HCEC 1CT (cell line): ENCODE measurements at regions not wholly inside any gene's neighbourhood (a gene's known extent, or its start where the extent isn't known, plus 50 kb on each side); places are given as distances from the start of the nearest gene placed in this dataset.
"Not testable (repeated sequence)": the region's sequence is repeated elsewhere in the genome, so short reads cannot be mapped to it uniquely, and the experiment has no call there.

ENCODE experiments used
- DNase-seq: peaks from one replicate; pipeline ENCODE4 v3.0.0-alpha.2; 2017

DNA sequence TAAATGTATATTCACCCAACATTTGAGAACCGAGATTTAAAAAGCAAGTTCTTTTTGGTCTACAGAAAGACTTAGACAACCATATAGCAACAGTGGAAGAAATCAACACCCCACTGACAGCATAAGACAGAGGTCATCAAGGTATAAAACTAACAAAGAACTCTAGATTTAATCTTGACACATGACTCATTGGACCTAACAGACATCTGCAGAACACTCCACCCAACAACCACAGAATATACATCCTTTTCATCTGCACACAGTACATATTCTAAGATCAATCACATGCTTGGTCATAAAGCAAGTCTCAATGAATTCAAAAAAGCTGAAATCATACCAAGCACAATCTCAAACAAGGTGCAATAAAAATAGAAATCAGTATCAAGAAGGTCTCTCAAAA is 65.8 kb downstream of the SPIN4 start:
- no peak for DNase-seq

DNA sequence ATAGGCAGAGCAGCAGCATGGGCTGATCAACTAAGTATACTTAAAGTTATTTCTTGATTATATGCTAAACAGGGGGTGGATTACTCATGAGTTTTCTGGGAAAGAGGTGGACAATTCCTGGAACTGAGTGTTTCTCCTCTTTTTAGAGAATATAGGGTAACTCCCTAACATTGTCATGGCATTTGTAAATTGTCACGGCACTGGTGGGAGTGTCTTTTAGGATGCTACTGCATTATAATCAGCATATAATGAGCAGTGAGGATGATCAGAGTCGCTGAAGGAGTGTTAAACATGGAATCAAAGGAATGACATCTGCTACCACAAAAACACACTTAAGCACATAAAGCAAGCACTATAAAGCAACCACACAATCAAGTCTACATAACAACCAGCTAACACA is 66.5 kb downstream of the SPIN4 start:
- no peak for DNase-seq

DNA sequence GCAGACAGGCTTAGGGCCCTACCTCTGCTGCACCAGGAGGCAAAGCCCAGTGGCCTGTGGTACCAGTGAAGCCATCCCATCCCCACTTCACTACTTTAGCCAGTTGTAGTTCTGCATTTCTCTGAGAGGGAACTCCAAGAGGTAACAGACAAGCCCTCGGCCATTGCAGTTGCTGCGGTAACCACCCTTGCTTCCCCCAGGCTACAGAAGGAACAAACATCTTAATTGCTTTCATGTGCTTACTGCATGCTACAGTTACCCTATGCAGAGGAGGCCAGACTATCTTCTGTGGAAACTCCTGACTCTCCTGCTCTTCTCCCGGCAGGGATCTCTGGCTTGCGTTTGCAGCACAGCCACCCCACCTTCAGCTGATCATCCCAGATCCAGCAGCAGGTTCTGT is 67.8 kb downstream of the SPIN4 start:
- DNase-seq, result no peak

DNA sequence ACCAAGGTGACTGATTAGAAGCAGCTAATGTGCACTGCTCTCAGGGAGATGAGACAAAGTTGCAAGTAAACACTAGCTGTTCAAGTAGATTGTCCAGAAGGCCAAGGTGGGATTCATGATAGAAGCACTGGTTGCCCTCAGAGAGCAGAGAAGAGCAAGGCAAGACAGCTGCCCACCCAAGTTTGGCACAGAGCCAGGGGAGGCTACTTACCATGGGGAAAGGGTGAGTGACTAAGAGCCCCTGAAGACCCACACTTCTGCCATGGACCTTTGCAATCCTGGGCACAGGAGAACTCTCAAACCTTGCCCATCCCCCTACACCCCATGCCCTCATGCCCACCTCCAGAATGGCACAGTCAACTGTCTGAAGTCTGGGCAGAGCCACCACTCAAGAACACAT is 68.3 kb downstream of the SPIN4 start:
- no peak for DNase-seq

DNA sequence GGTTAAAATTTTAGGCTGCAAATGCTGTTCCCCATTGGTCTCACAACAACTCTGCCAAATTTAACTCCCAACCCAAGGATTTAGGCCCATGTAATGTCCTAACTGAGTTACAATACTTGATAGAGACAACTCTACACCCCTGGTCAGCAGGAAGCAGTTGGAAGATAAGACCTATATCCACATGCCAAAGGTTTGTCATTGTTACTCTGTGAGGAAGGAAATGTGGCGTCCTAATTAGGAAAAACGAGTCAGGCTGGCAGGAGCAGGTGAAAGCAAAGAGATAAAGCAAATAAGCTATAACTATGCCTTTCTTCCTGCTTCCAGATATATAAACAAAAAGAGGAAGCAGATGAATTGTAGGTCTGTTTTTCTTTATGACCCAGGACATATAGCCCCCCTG is 69.1 kb downstream of the SPIN4 start:
- no peak for DNase-seq

DNA sequence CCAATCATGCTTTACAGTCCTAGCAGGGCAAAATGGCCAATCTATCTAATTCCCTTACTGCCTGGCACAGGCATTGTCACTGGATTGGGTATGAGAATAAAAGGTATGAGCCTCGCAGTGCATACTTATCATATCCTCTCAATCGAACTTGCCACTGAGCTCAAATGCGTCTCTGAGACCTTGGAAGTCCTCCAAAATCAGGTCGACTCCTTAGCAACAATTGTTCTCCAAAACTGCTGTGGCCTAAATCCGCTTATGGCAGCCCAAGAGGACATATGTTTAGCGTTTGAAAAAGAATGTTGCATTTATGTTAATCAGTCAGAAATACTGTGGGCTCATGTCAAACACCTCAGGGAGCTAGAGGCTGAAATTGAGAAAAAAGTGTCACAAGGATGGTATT is 69.7 kb downstream of the SPIN4 start:
- DNase-seq, result no peak

DNA sequence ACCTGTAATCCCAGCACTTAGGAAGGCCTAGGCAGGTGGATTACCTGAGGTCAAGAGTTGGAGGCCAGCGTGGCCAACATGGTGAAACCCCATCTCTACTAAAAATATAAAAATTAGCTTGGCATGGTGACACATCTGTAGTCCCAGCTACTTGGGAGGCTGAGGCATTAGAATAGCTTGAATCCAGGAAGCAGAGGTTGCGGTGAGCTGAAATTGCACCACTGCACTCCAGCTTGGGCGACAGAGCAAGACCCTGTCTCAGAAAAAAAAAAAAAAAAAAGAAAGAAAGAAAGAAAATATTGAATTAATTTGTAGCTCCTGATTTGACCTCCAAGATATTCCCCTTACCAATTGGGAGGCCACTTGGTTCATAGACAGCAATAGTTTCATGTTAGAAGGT is 73.7 kb downstream of the SPIN4 start:
- DNase-seq, result not testable (repeated sequence)

DNA sequence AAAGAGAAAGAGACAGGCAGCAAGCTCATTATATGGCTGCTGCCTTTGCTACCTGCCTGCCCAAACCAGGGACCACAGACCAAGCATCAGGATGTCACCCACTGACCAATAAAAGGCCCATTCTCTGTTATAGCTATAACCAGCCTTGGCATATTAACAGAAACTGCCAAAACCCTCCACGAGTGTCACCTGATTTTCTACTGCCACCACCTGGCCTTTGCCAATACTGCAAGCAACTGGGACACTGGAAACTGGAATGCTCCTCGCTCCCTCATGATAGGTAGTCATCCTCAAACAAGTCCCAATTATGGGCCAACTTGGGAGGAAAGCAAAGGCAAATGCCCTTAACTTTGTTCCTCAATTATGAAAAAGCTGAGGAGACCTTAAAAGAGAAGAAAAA is 76.0 kb downstream of the SPIN4 start:
- no peak for DNase-seq

DNA sequence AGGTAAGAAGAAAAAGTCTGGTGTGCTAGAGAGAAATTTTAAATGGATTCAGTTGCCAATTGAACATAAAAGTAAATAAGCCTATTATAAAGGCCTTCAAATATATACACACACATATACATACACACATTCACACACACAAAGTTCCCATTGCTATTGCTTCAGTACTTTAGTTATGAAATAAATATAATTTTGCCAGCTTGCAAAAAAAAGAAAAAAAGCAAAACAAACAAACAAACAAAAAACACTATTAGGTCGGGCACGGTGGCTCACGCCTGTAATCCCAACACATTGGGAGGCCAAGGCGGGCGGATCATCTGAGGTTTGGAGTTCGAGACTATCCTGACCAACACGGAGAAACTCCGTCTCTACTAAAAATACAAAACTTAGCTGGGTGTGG is 80.3 kb downstream of the SPIN4 start:
- no peak for DNase-seq

DNA sequence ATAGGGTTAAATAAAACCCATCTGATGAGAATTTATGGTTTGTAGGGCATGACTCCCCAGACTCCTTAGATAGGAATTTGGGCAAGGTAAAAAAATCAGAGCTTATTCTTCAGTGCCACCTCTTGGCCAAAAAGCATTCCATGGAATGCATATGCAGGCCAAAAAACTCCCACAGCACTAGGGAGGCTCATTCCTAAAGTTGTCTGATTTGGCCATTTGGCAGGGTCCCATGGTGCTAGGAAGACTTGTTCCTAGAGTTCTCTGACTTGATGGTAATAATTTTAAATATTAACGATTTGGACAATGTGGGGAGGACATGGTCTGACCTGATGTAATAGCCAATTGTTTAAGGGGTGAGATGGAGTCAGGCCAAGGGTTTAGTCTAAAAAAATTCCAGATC is 93.0 kb downstream of the SPIN4 start:
- no peak for DNase-seq

DNA sequence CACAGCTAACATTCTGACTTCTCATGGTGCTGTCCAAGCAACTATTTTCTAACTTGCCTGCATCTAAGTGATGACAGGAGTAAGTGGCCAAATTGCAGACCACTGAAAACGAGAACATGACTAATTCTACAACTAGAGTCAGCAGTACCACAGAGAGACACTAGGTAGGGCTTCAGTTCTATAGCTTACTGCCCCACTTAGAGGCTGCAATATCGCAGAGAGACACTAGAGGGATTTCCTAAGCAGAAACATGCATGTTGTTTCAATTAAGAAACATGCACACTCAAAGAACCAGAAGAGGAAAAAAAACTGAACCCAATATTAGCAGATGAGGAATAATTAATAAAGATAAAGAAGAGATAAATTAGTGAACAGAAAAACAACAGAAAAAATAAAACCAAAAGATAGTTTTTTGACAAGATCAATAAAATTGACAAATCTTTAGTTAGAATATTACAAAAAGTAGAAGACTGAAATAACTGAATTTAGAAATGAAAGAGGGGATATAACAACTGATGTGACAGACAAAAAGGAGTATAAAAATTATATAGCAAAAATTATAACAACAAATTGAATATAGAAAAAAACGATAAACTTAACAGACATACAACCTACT is 100.8 kb downstream of the SPIN4 start:
- DNase-seq, result peak; percentile 59

DNA sequence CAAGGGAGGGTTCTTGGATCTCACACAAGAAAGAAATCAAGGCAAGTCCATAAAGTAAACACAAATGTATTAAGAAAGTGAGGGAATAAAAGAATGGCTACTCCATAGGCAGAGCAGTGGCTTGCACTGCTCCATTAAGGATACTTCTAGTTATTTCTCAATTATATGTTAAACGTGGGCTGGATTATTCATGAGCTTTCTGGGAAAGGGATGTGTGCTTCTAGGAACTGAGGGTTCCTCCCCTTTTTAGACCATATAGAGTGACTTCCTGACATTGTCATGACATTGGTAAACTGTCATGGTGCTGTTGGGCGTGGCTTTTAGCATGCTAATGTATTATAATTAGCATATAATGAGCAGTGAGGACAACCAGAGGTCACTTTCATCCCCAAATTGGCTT is 108.4 kb downstream of the SPIN4 start:
- DNase-seq, result not testable (repeated sequence)

DNA sequence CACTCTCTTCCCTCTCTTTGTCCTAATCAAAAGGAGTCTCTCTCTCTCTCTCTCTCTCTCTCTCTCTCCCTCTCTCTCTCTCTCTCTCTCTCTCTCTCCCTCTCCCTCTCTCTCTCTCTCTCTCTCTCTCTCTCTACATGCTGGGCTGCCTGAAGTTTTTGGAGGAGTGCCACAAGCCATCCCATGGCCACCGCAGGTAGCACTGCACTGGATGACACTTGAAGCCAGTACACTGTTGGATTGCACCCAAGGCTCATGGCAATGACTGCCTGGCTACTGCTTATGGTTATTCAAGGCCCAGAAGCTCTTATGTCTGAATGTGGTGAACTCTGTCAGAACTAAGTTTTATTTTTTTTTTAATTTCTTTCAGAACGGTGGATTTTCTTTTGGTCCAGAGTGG is 115.2 kb downstream of the SPIN4 start:
- not testable (repeated sequence) for DNase-seq

DNA sequence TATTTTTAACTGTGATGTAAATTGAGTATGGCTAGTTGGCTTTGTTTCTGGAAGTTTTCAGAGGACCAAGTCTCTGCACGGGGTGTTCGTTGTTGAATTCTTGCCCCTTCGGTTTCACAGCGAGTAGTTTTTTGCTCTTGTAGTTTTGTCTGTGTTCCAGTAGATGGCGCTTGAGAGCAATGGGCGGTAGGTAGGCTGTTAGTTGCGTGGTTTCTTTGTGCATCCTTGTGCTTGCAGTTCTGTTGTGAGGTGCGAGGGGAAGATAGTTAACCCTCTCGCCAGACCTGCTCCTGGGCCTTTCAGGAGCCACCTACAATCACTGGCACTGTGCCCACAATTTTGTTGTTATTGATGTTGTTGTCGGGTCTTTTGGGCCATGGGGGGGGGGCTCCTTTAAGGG is 118.1 kb downstream of the SPIN4 start:
- DNase-seq, result not testable (repeated sequence)

DNA sequence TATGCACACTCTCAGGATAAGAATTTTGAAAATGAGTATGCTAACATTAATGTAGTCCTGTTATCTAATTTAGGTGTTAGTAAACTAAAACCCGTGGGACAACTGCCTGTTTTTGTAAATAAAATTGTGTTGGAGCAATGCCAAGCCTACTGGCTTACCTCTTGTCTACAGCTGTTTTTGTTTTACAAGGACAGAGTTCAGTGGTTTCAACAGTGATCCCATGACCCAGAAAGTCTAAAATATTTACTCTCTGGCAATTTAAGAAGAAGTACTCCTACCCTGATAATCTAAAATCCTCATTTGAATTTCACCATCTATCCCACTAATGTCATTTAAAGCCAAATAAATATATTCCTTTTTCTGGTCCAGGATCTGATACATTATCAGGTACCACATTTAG is 132.9 kb downstream of the SPIN4 start:
- DNase-seq, result not testable (repeated sequence)

DNA sequence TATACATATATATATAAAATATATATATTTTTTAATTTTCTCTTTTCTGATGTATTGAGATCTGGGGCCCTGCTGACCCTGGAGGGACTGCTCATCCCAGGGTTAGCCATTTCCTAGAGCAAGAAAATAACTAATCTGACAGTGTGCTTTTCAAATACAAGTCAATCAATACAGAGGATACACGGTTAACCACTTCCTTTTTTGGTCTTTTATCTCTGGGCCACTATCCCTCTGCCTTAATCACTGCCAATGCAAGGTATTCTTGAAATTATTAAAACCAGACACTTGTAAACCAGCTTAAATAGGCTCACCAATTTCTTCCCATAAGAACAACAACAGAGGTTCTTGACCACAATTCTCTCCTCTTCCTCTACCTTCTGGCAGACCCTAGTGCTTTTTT is 133.6 kb downstream of the SPIN4 start:
- not testable (repeated sequence) for DNase-seq

DNA sequence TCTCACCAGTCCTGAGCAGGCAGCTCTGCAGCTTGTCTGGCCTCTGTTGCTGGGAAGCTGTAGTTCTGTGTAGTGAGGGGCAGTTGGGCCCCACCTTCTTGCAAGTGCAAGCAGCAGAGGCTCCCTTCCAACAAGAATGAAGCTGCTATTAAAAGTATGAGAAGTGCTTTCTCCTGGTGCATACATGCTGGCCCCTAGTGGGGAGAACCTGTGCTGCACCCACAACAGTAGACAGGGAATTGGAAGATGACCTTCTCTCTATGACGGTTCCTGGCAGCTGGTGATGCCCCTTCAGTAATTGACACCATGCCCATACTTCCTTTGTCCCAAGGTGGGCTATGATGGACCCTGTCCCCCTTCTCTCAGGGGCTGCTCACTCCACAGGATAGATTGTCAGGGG is 141.5 kb downstream of the SPIN4 start:
- DNase-seq, result not testable (repeated sequence)

DNA sequence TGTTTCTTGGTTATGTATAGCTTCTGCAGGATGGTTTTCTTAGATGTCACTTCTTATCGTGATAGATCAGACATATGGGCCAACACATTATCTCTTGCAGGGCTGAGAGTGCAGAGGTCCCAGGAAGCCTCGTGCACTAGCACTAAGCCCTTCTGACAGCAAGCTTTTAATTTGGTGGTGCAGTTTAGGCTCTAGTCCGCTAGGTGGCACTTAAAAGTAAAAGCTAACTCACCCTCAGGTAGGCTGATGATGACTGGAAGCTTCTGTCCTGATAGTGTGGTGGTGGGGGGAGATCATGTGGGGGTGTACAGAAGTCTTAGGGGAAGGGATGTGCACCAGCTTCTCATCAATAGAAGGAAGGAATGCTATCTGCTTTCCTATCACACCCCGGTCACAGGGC is 142.0 kb downstream of the SPIN4 start:
- DNase-seq, result not testable (repeated sequence)

DNA sequence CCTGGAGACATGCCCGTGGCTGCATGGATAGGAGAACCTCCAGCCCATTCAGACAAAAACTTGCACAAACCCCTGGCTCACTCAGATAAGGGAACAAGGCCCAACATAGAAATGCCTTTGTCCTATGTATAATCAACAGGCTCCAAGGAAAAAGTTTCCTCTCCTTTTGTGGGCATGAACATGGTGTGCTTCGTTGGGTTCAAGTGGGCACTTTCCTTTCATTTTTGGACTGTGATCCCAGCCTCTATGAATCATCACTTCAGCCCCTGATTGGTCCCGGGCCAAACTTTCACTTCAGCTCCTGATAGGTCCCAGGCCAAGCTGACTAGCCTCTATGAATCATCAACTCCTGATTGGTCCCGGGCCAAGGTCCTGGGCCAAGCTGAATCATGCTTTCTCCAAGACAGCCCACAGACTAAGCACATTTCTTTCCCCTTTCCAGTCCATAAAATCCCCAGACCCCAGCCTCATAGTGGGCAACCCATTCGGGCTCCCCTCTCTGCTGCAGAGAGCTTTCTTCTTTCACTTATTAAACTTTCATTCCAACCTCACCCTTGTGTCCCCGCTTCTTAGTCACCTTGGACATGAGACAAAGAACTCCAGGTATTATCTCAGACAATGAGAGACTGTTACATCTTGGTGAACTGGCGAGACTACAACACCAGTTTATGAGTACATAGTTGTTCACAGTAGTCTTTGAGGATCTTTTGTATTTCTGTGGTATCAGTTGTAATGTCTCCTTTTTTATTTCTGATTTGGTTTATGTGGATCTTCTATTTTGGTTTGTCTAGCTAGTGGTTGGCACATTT is 146.7 kb downstream of the SPIN4 start:
- DNase-seq, result not testable (repeated sequence)

DNA sequence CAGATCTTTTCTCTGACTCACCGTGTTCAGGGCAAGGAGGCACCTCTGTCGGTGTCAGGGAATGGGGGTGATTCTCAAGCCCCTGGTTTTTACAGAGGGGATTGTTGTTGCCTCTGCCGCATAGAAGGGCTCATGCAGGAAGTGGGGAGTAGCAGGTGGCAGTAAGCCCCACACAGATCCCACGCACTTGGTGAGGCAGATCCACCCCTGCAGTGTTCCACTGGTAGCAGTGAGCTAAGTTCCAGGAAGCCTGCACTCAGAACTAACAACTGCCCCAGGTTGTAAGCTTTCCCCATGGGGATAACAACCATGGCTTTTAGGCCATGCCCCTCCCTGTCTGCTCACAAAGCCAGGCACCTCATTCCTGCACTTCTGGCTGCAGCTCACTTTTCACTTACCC is 149.1 kb downstream of the SPIN4 start:
- not testable (repeated sequence) for DNase-seq

DNA sequence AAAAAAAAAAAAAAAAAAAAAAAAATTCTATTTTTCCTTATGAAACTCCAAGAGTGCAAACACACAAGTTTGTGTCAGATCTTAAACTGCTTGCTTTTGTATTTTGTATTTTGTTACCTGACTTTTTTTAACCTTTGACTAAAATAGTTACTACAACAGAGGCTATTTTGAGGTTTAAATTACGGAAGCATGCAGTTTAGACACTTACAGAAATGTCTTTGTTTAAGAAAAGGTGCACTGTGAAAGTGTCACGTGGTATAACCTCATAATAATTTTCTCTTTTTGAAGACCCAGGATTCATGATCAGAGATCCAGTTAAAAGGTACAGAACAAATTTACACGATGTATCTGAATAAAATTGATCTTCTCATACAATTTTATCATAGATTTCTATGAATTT is 152.4 kb downstream of the SPIN4 start:
- not testable (repeated sequence) for DNase-seq

DNA sequence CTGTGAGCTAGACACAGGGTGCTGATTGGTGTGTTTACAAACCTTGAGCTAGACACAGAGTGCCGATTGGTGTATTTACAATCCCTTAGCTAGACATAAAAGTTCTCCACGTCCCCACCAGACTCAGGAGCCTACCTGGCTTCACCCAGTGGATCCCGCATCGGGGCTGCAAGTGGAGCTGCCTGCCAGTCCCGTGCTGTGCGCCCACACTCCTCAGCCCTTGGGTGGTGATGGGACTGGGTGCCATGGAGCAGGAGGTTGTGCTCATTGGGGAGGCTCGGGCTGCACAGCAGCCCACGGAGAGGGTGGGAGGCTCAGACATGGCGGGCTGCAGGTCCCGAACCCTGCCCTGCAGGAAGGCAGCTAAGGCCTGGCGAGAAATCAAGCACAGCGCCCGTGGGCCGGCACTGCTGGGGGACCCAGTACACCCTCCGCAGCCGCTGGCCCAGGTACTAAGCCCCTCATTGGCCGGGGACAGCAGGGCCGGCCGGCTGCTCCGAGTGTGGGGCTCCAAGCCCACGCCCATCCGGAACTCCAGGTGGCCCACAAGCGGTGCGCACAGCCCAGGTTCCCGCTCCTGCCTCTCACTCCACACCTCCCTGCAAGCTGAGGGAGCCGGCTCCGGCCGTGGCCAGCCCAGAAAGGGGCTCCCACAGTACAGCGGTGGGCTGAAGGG is 158.6 kb downstream of the SPIN4 start:
- not testable (repeated sequence) for DNase-seq

DNA sequence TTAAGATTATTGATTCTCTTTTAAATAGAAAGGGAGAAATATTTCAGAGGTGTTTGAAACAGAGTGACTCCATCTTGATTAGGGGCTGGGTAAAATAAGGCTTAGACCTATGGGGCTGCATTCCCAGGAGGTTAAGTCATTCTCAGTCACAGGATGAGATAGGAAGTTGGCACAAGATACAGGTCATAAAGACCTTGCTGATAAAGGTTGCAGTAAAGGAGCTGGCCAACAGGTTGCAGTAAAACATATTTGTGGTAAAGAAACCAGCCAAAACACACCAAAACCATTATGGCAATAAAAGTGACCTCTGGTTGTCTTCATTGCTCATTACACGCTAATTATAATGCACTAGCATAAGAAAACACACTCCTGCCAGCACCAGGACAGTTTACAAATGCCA is 165.0 kb downstream of the SPIN4 start:
- no peak for DNase-seq

DNA sequence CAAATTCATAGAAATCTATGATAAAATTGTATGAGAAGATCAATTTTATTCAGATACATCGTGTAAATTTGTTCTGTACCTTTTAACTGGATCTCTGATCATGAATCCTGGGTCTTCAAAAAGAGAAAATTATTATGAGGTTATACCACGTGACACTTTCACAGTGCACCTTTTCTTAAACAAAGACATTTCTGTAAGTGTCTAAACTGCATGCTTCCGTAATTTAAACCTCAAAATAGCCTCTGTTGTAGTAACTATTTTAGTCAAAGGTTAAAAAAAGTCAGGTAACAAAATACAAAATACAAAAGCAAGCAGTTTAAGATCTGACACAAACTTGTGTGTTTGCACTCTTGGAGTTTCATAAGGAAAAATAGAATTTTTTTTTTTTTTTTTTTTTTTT is 171.3 kb downstream of the SPIN4 start:
- DNase-seq, result not testable (repeated sequence)
